H9 (cell line): ENCODE measurements at regions not wholly inside any gene's neighbourhood (a gene's known extent, or its start where the extent isn't known, plus 50 kb on each side); places are given as distances from the start of the nearest gene placed in this dataset.

ENCODE experiments used
- DNase-seq: peaks from one replicate; pipeline ENCODE4 v3.0.0-alpha.2; 2017
- H2AFZ ChIP-seq: one replicate; pipeline ENCODE4 v1.6.1; 2013; ENCODE audit warnings: mild to moderate bottlenecking, low read length, control low read depth, moderate library complexity
- H2AK5ac ChIP-seq: 2 replicates; pipeline ENCODE4 v1.6.1; 2013; ENCODE audit warnings: low read length, control low read depth, mixed read lengths; ENCODE audit not compliant: insufficient read length
- H2BK120ac ChIP-seq: one replicate; pipeline ENCODE4 v1.6.1; 2013; ENCODE audit warnings: low read depth, mild to moderate bottlenecking, low read length, control low read depth, inconsistent platforms; ENCODE audit not compliant: poor library complexity, severe bottlenecking
- H2BK12ac ChIP-seq: 2 replicates; pipeline ENCODE4 v1.6.1; 2013; ENCODE audit warnings: low read length, control low read depth, mixed read lengths, low read depth; ENCODE audit not compliant: insufficient read length
- H2BK15ac ChIP-seq: 2 replicates; pipeline ENCODE4 v1.6.1; 2013; ENCODE audit warnings: low read depth, low read length, control low read depth
- H2BK20ac ChIP-seq: one replicate; pipeline ENCODE4 v1.6.1; 2013; ENCODE audit warnings: low read depth, mild to moderate bottlenecking, low read length, control low read depth, inconsistent platforms; ENCODE audit not compliant: poor library complexity, severe bottlenecking
- H2BK5ac ChIP-seq: 2 replicates; pipeline ENCODE4 v1.6.1; 2013; ENCODE audit warnings: low read length, control low read depth, mixed read lengths; ENCODE audit not compliant: insufficient read length
- H3K14ac ChIP-seq: 2 replicates; pipeline ENCODE4 v1.6.1; 2013; ENCODE audit warnings: low read length, control low read depth; ENCODE audit not compliant: insufficient read depth
- H3K18ac ChIP-seq: 2 replicates; pipeline ENCODE4 v1.6.1; 2013; ENCODE audit warnings: low read depth, mild to moderate bottlenecking, mixed read lengths, low read length, control low read depth; ENCODE audit not compliant: insufficient read length
- H3K23ac ChIP-seq: 2 replicates; pipeline ENCODE4 v1.6.1; 2013; ENCODE audit warnings: low read length, control low read depth, mixed read lengths, low read depth; ENCODE audit not compliant: insufficient read length
- H3K23me2 ChIP-seq: 2 replicates; pipeline ENCODE4 v1.6.1; 2013; ENCODE audit warnings: low read depth, mild to moderate bottlenecking, mixed read lengths, low read length, control low read depth; ENCODE audit not compliant: insufficient read length, poor library complexity, severe bottlenecking
- H3K27ac ChIP-seq: 2 replicates; pipeline ENCODE4 v1.5.1; 2013; ENCODE audit warnings: low read length, control low read depth, mixed read lengths, low read depth; ENCODE audit not compliant: insufficient read length
- H3K27me3 ChIP-seq: 2 replicates; pipeline ENCODE4 v1.6.1; 2013; ENCODE audit warnings: low read length, control low read depth, inconsistent platforms; ENCODE audit not compliant: insufficient read depth
- H3K4ac ChIP-seq: 2 replicates; pipeline ENCODE4 v1.6.1; 2013; ENCODE audit warnings: low read depth, mild to moderate bottlenecking, control low read depth, inconsistent platforms, low read length, moderate library complexity
- H3K4me1 ChIP-seq: 2 replicates; pipeline ENCODE4 v1.6.1; 2013; ENCODE audit warnings: low read length, control low read depth, inconsistent platforms; ENCODE audit not compliant: insufficient read depth
- H3K4me2 ChIP-seq: 2 replicates; pipeline ENCODE4 v1.6.1; 2013; ENCODE audit warnings: low read length, control low read depth, mixed read lengths; ENCODE audit not compliant: insufficient read length, insufficient read depth
- H3K56ac ChIP-seq: 2 replicates; pipeline ENCODE4 v1.6.1; 2013; ENCODE audit warnings: low read depth, mild to moderate bottlenecking, mixed read lengths, low read length, control low read depth; ENCODE audit not compliant: insufficient read length
- H3K79me1 ChIP-seq: 2 replicates; pipeline ENCODE4 v1.6.1; 2013; ENCODE audit warnings: low read depth, mild to moderate bottlenecking, moderate library complexity, low read length, control low read depth, inconsistent platforms; ENCODE audit not compliant: insufficient read depth, poor library complexity, severe bottlenecking
- H3K79me2 ChIP-seq: 2 replicates; pipeline ENCODE4 v1.6.1; 2013; ENCODE audit warnings: low read length, control low read depth, inconsistent platforms; ENCODE audit not compliant: insufficient read depth
- H3K9ac ChIP-seq: 2 replicates; pipeline ENCODE4 v1.6.1; 2013; ENCODE audit warnings: low read length, control low read depth, mixed read lengths; ENCODE audit not compliant: insufficient read length; ENCODE audit errors: extremely low read depth
- H3K9me3 ChIP-seq: one replicate; pipeline ENCODE4 v1.6.1; 2013; ENCODE audit warnings: low read depth, low read length, inconsistent platforms; ENCODE audit not compliant: control insufficient read depth
- H3T11ph ChIP-seq: one replicate; pipeline ENCODE4 v1.6.1; 2013; ENCODE audit warnings: mild to moderate bottlenecking, low read length, control low read depth, inconsistent platforms
- H4K20me1 ChIP-seq: one replicate; pipeline ENCODE4 v1.6.1; 2013; ENCODE audit not compliant: control insufficient read depth, insufficient read length, insufficient read depth
- H4K5ac ChIP-seq: 2 replicates; pipeline ENCODE4 v1.6.1; 2013; ENCODE audit warnings: low read depth, mild to moderate bottlenecking, mixed read lengths, low read length, control low read depth; ENCODE audit not compliant: insufficient read length
- H4K8ac ChIP-seq: replicated peaks from 2 replicates; pipeline ENCODE4 v1.6.1; 2013; ENCODE audit warnings: low read length, control low read depth, mixed read lengths, low read depth; ENCODE audit not compliant: insufficient read length
- H4K91ac ChIP-seq: 2 replicates; pipeline ENCODE4 v1.6.1; 2013; ENCODE audit warnings: low read depth, mild to moderate bottlenecking, moderate library complexity, mixed read lengths, low read length, control low read depth; ENCODE audit not compliant: insufficient read length
- H3K27ac Mint-ChIP-seq, 3 experiments: 2 replicates in 2 of 3; 3 replicates in 1 of 3; pipeline ENCODE4 v1.8.0; 2020 to 2021; ENCODE audit warnings: mixed read lengths in 3 of 3, mild to moderate bottlenecking in 1 of 3, moderate library complexity in 1 of 3
- H3K27me3 Mint-ChIP-seq: 2 replicates; pipeline ENCODE4 v1.8.0; 2021; ENCODE audit warnings: low read depth, mild to moderate bottlenecking, moderate library complexity, mixed read lengths
- H3K36me3 Mint-ChIP-seq, 3 experiments: 2 replicates in 2 of 3; 3 replicates in 1 of 3; pipeline ENCODE4 v1.8.0; 2020 to 2021; ENCODE audit warnings: low read depth in 3 of 3, mixed read lengths in 3 of 3; ENCODE audit not compliant: insufficient read depth in 1 of 3
- H3K4me1 Mint-ChIP-seq, 2 experiments: 2 replicates each; pipeline ENCODE4 v1.8.0; 2020; ENCODE audit warnings: mixed read lengths in 2 of 2
- H3K4me3 Mint-ChIP-seq, 2 experiments: 2 replicates in 1 of 2; 3 replicates in 1 of 2; pipeline ENCODE4 v1.8.0; 2020 to 2021; ENCODE audit warnings: mild to moderate bottlenecking in 2 of 2, mixed read lengths in 2 of 2, moderate library complexity in 1 of 2
- H3K9me3 Mint-ChIP-seq, 2 experiments: 2 replicates in 1 of 2; 3 replicates in 1 of 2; pipeline ENCODE4 v1.8.0; 2020; ENCODE audit warnings: mild to moderate bottlenecking in 2 of 2, mixed read lengths in 2 of 2, moderate library complexity in 1 of 2
- WGBS: extraction: QIAGEN DNeasy Blood & Tissue Kit; methylation state at CpG from one replicate; pipeline ENCODE4 v1.1.7; 2013; ENCODE audit warnings: missing lambda C conversion rate, low lambda C conversion rate, mixed read lengths; ENCODE audit not compliant: insufficient read length; ENCODE audit errors: extremely low coverage; 5-methylcytosine and 5-hydroxymethylcytosine counted together
- TF ChIP-seq, protein P1 (sequence below): fragments of 200-600 bp; sonication (generic); conservative IDR thresholded peaks from 3 replicates; pipeline ENCODE4 v1.8.0; 2021; ENCODE audit warnings: antibody characterized with exemption, mild to moderate bottlenecking

DNA sequence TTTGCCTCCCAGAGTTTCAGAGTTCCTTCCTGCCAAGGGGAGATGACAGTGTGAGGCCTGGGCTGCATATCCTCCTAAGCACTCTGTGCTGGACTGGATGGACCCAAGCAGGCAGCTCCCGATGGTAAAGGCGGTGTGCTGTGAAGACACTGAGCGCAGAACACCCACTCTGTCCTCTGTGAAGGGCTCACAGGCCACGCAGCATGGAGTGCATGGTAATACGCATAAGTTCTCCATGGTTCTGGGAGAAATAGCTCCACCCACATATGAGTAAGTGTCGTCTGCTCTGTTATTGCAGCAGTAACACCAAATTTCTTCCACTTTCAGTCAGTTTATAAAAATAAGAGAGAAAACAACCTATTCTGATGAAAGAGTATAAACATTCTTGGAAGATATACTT, 55.8 kb downstream of the TMEM30B start:
- H3K4me1 Mint-ChIP-seq = peaks cover 25 to 26% of the 10 kb centered on the region in 2 experiments
- Histone ChIP-seq H3K23ac (no peak overlapping the region), H3K23me2 (no peaks in the 10 kb centered on the region), H2BK12ac (no peak overlapping the region), H2BK120ac (no peak overlapping the region), H2BK15ac (no peak overlapping the region), H3K56ac (no peak overlapping the region), H3K79me2 (no peaks in the 10 kb centered on the region), H3K4ac (no peak overlapping the region), H3K79me1 (no peaks in the 10 kb centered on the region), H2AFZ (no peak overlapping the region), H2AK5ac (no peak overlapping the region), H2BK20ac (no peak overlapping the region), H3K9ac (no peak overlapping the region), H4K5ac (no peak overlapping the region), H2BK5ac (no peak overlapping the region), H4K20me1 (no peaks in the 10 kb centered on the region), H3K4me2 (no peak overlapping the region), H3T11ph (no peak overlapping the region), H3K18ac (no peak overlapping the region), H3K9me3 (no peaks in the 10 kb centered on the region), H3K4me1 (peaks cover 5% of the 10 kb centered on the region; the same call in 1 of the 2 replicates), H3K27me3 (no peaks in the 10 kb centered on the region), H3K14ac (peak overlapping the region; percentile 6; the same call in 1 of the 2 replicates), H4K91ac (no peak overlapping the region), H3K27ac (no peak overlapping the region), H4K8ac (no peak overlapping the region)
- TF ChIP-seq, protein P1, sequence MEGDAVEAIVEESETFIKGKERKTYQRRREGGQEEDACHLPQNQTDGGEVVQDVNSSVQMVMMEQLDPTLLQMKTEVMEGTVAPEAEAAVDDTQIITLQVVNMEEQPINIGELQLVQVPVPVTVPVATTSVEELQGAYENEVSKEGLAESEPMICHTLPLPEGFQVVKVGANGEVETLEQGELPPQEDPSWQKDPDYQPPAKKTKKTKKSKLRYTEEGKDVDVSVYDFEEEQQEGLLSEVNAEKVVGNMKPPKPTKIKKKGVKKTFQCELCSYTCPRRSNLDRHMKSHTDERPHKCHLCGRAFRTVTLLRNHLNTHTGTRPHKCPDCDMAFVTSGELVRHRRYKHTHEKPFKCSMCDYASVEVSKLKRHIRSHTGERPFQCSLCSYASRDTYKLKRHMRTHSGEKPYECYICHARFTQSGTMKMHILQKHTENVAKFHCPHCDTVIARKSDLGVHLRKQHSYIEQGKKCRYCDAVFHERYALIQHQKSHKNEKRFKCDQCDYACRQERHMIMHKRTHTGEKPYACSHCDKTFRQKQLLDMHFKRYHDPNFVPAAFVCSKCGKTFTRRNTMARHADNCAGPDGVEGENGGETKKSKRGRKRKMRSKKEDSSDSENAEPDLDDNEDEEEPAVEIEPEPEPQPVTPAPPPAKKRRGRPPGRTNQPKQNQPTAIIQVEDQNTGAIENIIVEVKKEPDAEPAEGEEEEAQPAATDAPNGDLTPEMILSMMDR = no peak
- DNase-seq = no peak
- H3K27me3 Mint-ChIP-seq = no peaks in the 10 kb centered on the region
- H3K4me3 Mint-ChIP-seq = no peak overlapping the region
- no peaks in the 10 kb centered on the region for H3K9me3 Mint-ChIP-seq
- H3K27ac Mint-ChIP-seq = no peak overlapping the region; a peak in 1 of 7 replicates
- no CpG with 5 or more reads among the region's 6 CpGs for WGBS
- no peaks in the 10 kb centered on the region for H3K36me3 Mint-ChIP-seq
